Right lobe of liver (tissue), 4 donors: ENCODE measurements at regions not wholly inside any gene's neighbourhood (a gene's known extent, or its start where the extent isn't known, plus 50 kb on each side); places are given as distances from the start of the nearest gene placed in this dataset.

Experiments used
- CTCF ChIP-seq, 4 donors: fragments of 200-600 bp in 3 of 4; fragments of 450-650 bp in 1 of 4; IDR thresholded peaks; one replicate each; pipeline versions ENCODE4 v1.5.1 to v1.8.0; 2016 to 2022; ENCODE audit warnings: antibody characterized with exemption in 4 of 4, mild to moderate bottlenecking in 2 of 4
- POLR2A ChIP-seq: fragments of 450-650 bp; IDR thresholded peaks from one replicate; pipeline ENCODE4 v1.6.1; 2017; ENCODE audit warnings: antibody characterized with exemption, mild to moderate bottlenecking
- donor health status: DM: no; HTN: no; CAD: no.
- donor health status: DM: no; HTN: no; CAD: no.
- donor health status: DM: no; HTN: yes; CAD: no.

DNA sequence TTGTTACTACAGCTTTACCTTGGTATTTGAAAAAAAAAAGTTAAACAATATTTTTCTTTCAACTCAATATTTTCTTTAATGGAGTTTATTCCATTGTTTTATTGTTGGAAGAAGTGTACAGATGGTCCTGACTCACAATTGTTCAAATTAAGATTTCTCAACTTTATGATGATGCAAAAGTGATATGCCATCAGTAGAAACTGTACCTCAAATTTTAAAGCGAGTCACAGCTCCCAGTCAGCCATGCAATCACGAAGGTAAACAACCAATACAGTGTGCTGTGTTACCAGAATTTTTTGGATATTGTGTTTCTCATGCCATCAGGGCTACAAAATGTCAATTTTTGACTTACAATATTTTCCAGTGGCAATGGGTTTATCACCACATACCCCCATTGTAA lies 54.0 kb upstream of the COL5A2 start:
- no peak for TF ChIP-seq CTCF (IDR thresholded peaks at IDR 0.05)
- no peak for TF ChIP-seq POLR2A
